HFFc6 (cell line): ENCODE measurements at regions not wholly inside any gene's neighbourhood (a gene's known extent, or its start where the extent isn't known, plus 50 kb on each side); places are given as distances from the start of the nearest gene placed in this dataset.
A peak's percentile ranks its signal among the peaks of the same experiment; 100 is the strongest.

Experiments used
- DNase-seq: peaks from one replicate; pipeline ENCODE4 v3.0.0-alpha.2; 2018
- H3K27ac Mint-ChIP-seq: 2 replicates; pipeline ENCODE4 v1.8.0; 2020; ENCODE audit warnings: mild to moderate bottlenecking, mixed read lengths
- H3K27me3 Mint-ChIP-seq: 2 replicates; pipeline ENCODE4 v1.8.0; 2021; ENCODE audit warnings: mild to moderate bottlenecking, moderate library complexity, mixed read lengths; ENCODE audit not compliant: insufficient read depth
- H3K36me3 Mint-ChIP-seq: 2 replicates; pipeline ENCODE4 v1.8.0; 2021; ENCODE audit warnings: low read depth, mixed read lengths
- H3K4me1 Mint-ChIP-seq: 2 replicates; pipeline ENCODE4 v1.8.0; 2020; ENCODE audit warnings: low read depth, mixed read lengths
- H3K4me3 Mint-ChIP-seq: 2 replicates; pipeline ENCODE4 v1.8.0; 2020; ENCODE audit warnings: mild to moderate bottlenecking, moderate library complexity, mixed read lengths
- H3K9me3 Mint-ChIP-seq: 2 replicates; pipeline ENCODE4 v1.8.0; 2020; ENCODE audit warnings: mild to moderate bottlenecking, mixed read lengths
- TF ChIP-seq, protein P1 (sequence below): fragments of 200-600 bp; sonication (generic); IDR thresholded peaks from 2 replicates; pipeline ENCODE4 v1.5.0; 2021; ENCODE audit warnings: antibody characterized with exemption, mild to moderate bottlenecking

DNA sequence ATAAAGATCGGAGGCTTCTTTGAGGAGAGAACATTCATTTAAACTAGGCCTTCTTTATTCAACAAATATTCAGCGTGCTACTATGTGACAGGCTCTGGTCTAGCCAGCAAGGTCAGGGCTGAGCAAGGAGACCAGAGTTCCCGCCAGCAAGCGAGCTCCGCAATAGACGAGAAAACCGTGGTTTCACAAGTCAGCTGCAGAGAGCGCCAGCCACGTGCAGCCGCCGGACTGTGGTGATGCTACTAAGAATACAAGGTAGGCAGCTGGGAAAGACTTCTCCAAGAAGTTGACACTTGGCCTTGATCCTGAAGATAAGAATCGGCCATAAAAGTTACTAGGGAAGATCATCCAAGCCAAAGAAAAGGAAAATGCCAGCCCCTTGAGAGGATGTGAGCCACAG is 533.7 kb upstream of the SALL3 start:
- TF ChIP-seq, protein P1, sequence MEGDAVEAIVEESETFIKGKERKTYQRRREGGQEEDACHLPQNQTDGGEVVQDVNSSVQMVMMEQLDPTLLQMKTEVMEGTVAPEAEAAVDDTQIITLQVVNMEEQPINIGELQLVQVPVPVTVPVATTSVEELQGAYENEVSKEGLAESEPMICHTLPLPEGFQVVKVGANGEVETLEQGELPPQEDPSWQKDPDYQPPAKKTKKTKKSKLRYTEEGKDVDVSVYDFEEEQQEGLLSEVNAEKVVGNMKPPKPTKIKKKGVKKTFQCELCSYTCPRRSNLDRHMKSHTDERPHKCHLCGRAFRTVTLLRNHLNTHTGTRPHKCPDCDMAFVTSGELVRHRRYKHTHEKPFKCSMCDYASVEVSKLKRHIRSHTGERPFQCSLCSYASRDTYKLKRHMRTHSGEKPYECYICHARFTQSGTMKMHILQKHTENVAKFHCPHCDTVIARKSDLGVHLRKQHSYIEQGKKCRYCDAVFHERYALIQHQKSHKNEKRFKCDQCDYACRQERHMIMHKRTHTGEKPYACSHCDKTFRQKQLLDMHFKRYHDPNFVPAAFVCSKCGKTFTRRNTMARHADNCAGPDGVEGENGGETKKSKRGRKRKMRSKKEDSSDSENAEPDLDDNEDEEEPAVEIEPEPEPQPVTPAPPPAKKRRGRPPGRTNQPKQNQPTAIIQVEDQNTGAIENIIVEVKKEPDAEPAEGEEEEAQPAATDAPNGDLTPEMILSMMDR = no peak
- Mint-ChIP-seq H3K36me3 (peaks cover 5% of the 10 kb centered on the region; the same call in 1 of the 2 replicates), H3K4me1 (no peaks in the 10 kb centered on the region), H3K4me3 (no peak overlapping the region), H3K9me3 (peaks cover 34% of the 10 kb centered on the region), H3K27me3 (no peaks in the 10 kb centered on the region), H3K27ac (no peak overlapping the region)
- DNase-seq = no peak

GRCh38 chr18:78447211-78447610 is 532.4 kb upstream of the SALL3 start:
- Mint-ChIP-seq H3K4me3 (no peak overlapping the region), H3K27ac (no peak overlapping the region), H3K9me3 (peaks cover 41% of the 10 kb centered on the region), H3K4me1 (no peaks in the 10 kb centered on the region), H3K36me3 (peaks cover 5% of the 10 kb centered on the region; the same call in 1 of the 2 replicates), H3K27me3 (no peaks in the 10 kb centered on the region)
- DNase-seq = no peak
- TF ChIP-seq, protein P1 = no peak

- H3K27ac Mint-ChIP-seq = no peak overlapping the region
- peaks cover 5% of the 10 kb centered on the region; the same call in 1 of the 2 replicates for H3K36me3 Mint-ChIP-seq
- H3K4me3 Mint-ChIP-seq = no peak overlapping the region
- TF ChIP-seq, protein P1 = peak; percentile 8; the same call in 1 of the 2 replicates
- no peaks in the 10 kb centered on the region for H3K27me3 Mint-ChIP-seq
- H3K4me1 Mint-ChIP-seq = no peaks in the 10 kb centered on the region
- no peak for DNase-seq
- peaks cover 44% of the 10 kb centered on the region for H3K9me3 Mint-ChIP-seq
Measured at GRCh38 chr18:78448106-78448505, 531.5 kb upstream of the SALL3 start.

GRCh38 chr18:78448591-78448990 is 531.0 kb upstream of the SALL3 start:
- TF ChIP-seq, protein P1 = no peak
- no peak for DNase-seq
- Mint-ChIP-seq H3K27me3 (no peaks in the 10 kb centered on the region), H3K36me3 (peaks cover 5% of the 10 kb centered on the region; the same call in 1 of the 2 replicates), H3K4me1 (no peaks in the 10 kb centered on the region), H3K4me3 (no peak overlapping the region), H3K27ac (no peak overlapping the region), H3K9me3 (peaks cover 42% of the 10 kb centered on the region)

- TF ChIP-seq, protein P1 = no peak
- DNase-seq = no peak
- H3K36me3 Mint-ChIP-seq = no peaks in the 10 kb centered on the region
- no peak overlapping the region for H3K27ac Mint-ChIP-seq
- H3K4me1 Mint-ChIP-seq = no peaks in the 10 kb centered on the region
- H3K9me3 Mint-ChIP-seq = peaks cover 59% of the 10 kb centered on the region
- no peak overlapping the region for H3K4me3 Mint-ChIP-seq
- no peaks in the 10 kb centered on the region; the same call in 1 of the 2 replicates for H3K27me3 Mint-ChIP-seq
Measured at GRCh38 chr18:78454221-78454620, 525.4 kb upstream of the SALL3 start.

DNA sequence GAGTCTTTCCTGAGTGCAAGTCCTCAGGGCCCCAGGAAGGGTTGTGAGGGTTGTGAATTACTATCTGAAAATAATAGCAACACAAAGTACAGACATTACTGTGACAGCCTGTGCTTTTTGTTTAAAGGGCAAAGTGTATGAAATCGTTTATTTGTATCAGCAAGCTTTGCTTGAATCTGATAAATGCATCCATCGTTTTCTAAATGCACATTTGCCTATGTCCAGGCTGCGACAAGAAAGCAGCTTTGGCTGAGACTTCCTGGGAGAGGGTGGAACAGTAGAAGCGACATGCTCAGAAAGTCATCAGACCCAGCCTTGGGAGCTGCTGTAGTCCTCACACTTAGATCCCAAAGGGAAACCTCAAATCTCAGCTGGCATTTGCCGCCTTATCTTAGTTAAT is 524.2 kb upstream of the SALL3 start:
- Mint-ChIP-seq H3K9me3 (peaks cover 61% of the 10 kb centered on the region), H3K27ac (no peak overlapping the region)

More for the DNA sequence above, 524.2 kb upstream of the SALL3 start:
- no peak for DNase-seq
- TF ChIP-seq, protein P1 = no peak
- H3K27me3 Mint-ChIP-seq = no peaks in the 10 kb centered on the region; the same call in 1 of the 2 replicates
- H3K4me3 Mint-ChIP-seq = no peak overlapping the region
- no peaks in the 10 kb centered on the region for H3K4me1 Mint-ChIP-seq
- H3K36me3 Mint-ChIP-seq = no peaks in the 10 kb centered on the region
